Activated naive CD4-positive, alpha-beta T cell treated with anti-CD3 and anti-CD28 coated beads, Interleukin-2, amount 50 U/mL, for 24 hours (primary cell): ENCODE measurements at regions not wholly inside any gene's neighbourhood (a gene's known extent, or its start where the extent isn't known, plus 50 kb on each side); places are given as distances from the start of the nearest gene placed in this dataset.
"Not testable (repeated sequence)": the region's sequence is repeated elsewhere in the genome, so short reads cannot be mapped to it uniquely, and the experiment has no call there.

Source experiments
- H3K27ac Mint-ChIP-seq: one replicate; pipeline ENCODE4 v1.8.0; 2021; ENCODE audit warnings: mild to moderate bottlenecking, mixed read lengths
- H3K27me3 Mint-ChIP-seq: one replicate; pipeline ENCODE4 v1.8.0; 2021; ENCODE audit warnings: mixed read lengths
- H3K36me3 Mint-ChIP-seq: one replicate; pipeline ENCODE4 v1.8.0; 2021; ENCODE audit warnings: mixed read lengths
- H3K4me1 Mint-ChIP-seq: one replicate; pipeline ENCODE4 v1.8.0; 2021; ENCODE audit warnings: mixed read lengths
- H3K4me3 Mint-ChIP-seq: one replicate; pipeline ENCODE4 v1.8.0; 2021; ENCODE audit warnings: mild to moderate bottlenecking, mixed read lengths
- H3K9me3 Mint-ChIP-seq: one replicate; pipeline ENCODE4 v1.8.0; 2021; ENCODE audit warnings: mixed read lengths

GRCh38 chr16:29232811-29233704, 173.5 kb downstream of the NPIPB11 start:
- no peak overlapping the region for H3K4me3 Mint-ChIP-seq
- H3K27ac Mint-ChIP-seq: no peak overlapping the region

DNA sequence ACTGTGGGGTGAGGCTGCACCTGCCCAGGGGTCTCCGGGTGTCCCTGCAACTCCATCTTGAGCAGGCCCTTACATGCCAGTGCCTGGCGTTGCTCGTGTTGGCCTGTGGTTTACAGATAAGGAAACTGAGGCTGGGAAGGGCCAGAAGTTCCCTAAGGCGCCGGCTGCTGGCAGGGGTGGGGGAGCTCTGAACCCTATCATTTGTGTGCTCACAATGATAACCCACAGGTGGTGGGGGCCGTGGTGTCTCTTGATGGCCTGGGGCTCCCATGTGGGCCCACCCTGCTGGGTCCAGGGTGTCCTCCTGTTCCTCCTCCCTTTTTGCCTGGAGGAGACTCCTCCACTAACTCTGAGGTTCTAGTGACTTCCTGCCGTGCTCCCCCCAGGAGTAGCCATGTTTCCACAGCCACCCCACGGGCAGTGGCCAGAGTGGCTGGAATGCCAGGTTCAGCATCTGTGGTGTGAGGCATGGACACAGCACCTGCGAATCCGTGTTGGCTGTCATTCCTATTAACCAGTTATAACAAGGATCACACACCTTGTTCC, 174.3 kb downstream of the NPIPB11 start:
- not testable (repeated sequence) for H3K9me3 Mint-ChIP-seq, H3K36me3 Mint-ChIP-seq, H3K27ac Mint-ChIP-seq, H3K4me1 Mint-ChIP-seq, H3K27me3 Mint-ChIP-seq, H3K4me3 Mint-ChIP-seq

More at GRCh38 chr16:29232811-29233704, 173.5 kb downstream of the NPIPB11 start:
- Mint-ChIP-seq H3K36me3 (peaks cover 3% of the 10 kb centered on the region), H3K9me3 (no peaks in the 10 kb centered on the region), H3K4me1 (peaks cover 3% of the 10 kb centered on the region), H3K27me3 (no peaks in the 10 kb centered on the region)

- Mint-ChIP-seq H3K9me3 (peaks cover 4% of the 10 kb centered on the region), H3K4me3 (no peak overlapping the region), H3K27me3 (no peaks in the 10 kb centered on the region), H3K27ac (no peak overlapping the region), H3K36me3 (peaks cover 2% of the 10 kb centered on the region), H3K4me1 (peaks cover 10% of the 10 kb centered on the region)
Observed at GRCh38 chr16:29231244-29231643, 175.3 kb downstream of the NPIPB11 start.

GRCh38 chr16:29230671-29231096, 175.8 kb downstream of the NPIPB11 start:
- Mint-ChIP-seq H3K9me3 (peaks cover 6% of the 10 kb centered on the region), H3K27me3 (no peaks in the 10 kb centered on the region), H3K36me3 (peaks cover 3% of the 10 kb centered on the region), H3K4me1 (peaks cover 10% of the 10 kb centered on the region), H3K4me3 (no peak overlapping the region), H3K27ac (no peak overlapping the region)

DNA sequence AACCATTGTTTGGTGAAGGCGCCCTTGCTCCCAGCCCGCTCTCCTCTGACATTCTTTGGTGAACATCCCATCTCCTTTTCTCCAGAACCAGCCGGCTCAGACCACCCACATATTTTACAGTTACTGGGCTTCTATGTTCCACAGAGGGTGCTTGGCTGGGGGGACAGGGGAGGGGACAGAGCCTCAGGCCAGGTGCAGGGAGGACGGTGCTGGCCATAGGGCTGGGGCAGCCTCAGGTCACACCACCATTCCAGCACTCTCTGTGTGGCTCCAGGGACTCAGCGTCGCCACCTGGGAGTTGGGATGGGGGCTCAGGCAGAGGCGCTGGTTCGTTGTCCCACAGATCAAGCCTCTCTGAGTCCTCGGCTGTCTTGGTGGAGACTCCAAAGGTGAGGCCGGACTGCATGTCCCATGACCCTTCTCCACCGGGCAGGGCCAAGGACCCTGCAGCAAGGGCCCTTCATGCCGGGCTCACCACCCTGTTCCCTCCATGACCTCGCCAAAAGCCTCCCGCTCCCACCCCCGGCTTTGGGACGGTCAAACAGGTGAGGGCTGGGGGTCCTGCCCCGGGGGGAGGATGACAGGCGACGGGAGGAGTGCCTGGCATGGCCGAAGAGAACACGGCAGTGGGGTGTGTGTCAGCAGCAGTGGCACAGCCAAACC, 176.4 kb downstream of the NPIPB11 start:
- not testable (repeated sequence) for H3K27me3 Mint-ChIP-seq, H3K27ac Mint-ChIP-seq, H3K36me3 Mint-ChIP-seq, H3K4me3 Mint-ChIP-seq, H3K9me3 Mint-ChIP-seq
- H3K4me1 Mint-ChIP-seq: peaks cover 10% of the 10 kb centered on the region

DNA sequence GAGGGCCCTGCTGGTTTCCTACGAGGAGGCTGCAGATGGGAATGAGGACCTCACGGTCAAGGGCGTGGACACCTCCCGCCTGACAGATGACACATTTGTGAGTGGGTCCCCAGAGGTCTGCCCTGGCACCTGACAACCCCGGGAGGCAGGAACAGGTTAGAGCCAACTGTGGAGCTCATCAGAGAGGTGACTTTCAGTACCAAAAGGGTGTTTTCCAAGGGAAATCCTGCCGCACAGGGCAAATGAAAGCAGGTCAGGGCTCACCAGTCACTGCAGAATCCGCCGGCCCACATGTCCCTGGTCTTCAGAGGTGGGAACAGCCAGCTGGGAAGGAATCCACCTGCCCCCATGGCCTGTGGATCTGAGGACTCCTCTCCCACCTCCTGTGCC, 176.9 kb downstream of the NPIPB11 start:
- not testable (repeated sequence) for H3K27ac Mint-ChIP-seq, H3K36me3 Mint-ChIP-seq, H3K4me3 Mint-ChIP-seq, H3K27me3 Mint-ChIP-seq, H3K9me3 Mint-ChIP-seq
- peaks cover 12% of the 10 kb centered on the region for H3K4me1 Mint-ChIP-seq

- not testable (repeated sequence) for H3K27ac Mint-ChIP-seq, H3K27me3 Mint-ChIP-seq
- H3K4me1 Mint-ChIP-seq: peaks cover 19% of the 10 kb centered on the region
Observed at GRCh38 chr16:29228664-29229611, 177.6 kb downstream of the NPIPB11 start.

DNA sequence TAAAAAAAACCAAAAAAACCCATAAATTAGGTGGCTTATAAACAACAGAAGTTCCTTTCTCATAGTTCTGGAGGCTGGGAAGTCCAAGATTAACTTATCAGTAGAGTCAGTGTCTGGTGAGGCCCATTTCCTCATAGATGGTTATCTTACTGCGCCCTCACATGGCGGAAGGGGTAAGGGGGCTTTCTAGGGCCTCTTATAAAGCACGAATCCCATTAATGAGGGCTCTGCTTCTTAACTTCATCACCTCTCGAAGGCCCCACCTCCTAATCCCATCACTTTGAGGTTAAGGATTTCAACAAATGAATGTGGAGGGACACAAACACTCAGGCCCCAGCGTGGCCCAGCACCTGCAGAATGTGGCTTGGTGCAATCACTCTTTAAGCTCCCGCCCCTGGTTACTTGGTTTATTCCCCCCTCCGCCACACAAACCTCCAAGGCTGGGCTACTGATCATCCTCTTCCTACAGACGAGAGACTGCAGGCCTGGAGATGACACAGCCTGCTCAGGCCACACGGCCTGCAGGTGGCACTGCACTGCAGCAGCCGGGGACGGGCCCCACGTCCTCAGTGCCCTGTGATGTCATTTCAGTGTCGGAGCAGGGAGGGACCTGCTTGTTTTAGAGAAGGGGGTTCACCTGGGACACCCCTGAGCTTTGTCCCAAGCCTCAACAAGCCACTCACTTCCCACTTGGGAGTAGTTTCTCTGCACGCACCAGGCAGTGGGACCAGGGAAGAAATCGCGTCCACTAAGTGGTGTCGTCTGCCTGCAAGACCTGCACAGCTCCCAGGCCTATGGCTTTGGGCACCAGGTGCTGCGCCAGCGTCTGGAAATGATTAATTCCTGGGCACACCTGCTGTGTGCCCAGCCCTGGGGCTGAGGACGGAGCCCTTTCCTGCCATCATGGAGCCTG, 178.5 kb downstream of the NPIPB11 start:
- H3K36me3 Mint-ChIP-seq, H3K27ac Mint-ChIP-seq, H3K27me3 Mint-ChIP-seq, H3K9me3 Mint-ChIP-seq, H3K4me3 Mint-ChIP-seq: not testable (repeated sequence)
- H3K4me1 Mint-ChIP-seq: peaks cover 28% of the 10 kb centered on the region

More at GRCh38 chr16:29228664-29229611, 177.6 kb downstream of the NPIPB11 start:
- H3K9me3 Mint-ChIP-seq, H3K4me3 Mint-ChIP-seq, H3K36me3 Mint-ChIP-seq: not testable (repeated sequence)

GRCh38 chr16:29226782-29227181, 179.7 kb downstream of the NPIPB11 start:
- Mint-ChIP-seq H3K4me1 (peaks cover 29% of the 10 kb centered on the region), H3K27ac (no peak overlapping the region), H3K27me3 (no peaks in the 10 kb centered on the region), H3K9me3 (peaks cover 6% of the 10 kb centered on the region), H3K4me3 (no peak overlapping the region), H3K36me3 (peaks cover 3% of the 10 kb centered on the region)

DNA sequence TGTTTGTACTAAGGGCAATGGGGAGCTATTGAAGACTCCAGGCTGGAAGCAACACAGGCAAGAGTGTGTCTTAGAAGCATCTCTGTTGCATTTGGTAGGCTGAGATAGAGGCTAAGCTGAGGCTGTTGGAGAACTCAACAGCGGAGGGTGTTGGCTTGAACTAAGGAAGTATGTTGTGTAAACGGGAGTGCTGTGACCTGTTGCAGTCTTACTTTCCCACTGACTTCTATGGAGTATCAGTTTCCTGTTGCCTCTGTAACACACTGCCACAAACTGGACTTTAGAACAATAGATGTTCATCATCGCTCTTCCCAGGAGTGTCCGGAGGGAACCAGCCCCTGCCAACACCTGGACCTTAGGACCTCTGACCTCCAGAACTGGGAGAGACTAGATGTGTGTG, 181.8 kb downstream of the NPIPB11 start:
- peaks cover 29% of the 10 kb centered on the region for H3K4me1 Mint-ChIP-seq
- H3K27me3 Mint-ChIP-seq, H3K27ac Mint-ChIP-seq, H3K4me3 Mint-ChIP-seq, H3K36me3 Mint-ChIP-seq, H3K9me3 Mint-ChIP-seq: not testable (repeated sequence)

DNA sequence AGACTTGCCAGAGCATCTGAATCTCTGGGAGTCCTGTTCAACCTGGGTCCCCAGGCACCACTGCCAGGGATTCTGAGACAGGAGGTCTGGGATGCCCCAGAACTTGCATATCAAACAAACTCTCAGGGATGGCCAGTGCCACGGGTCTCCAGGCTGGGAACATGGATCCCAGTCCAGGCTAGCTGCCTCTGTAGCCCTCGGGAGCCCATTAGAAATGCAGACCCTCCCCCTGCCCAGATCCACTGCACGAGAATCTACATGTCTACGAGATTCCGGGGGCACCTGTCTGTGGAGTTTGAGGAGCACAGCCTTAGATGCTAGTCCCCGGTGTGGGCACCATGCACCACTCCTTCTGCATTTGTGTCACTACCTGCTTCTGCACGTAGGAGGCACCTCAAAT, 183.9 kb downstream of the NPIPB11 start:
- H3K27me3 Mint-ChIP-seq, H3K9me3 Mint-ChIP-seq: not testable (repeated sequence)

GRCh38 chr16:29222008-29222407, 184.5 kb downstream of the NPIPB11 start:
- H3K27ac Mint-ChIP-seq, H3K9me3 Mint-ChIP-seq, H3K27me3 Mint-ChIP-seq, H3K4me3 Mint-ChIP-seq: not testable (repeated sequence)
- peaks cover 26% of the 10 kb centered on the region for H3K4me1 Mint-ChIP-seq
- H3K36me3 Mint-ChIP-seq: peaks cover 14% of the 10 kb centered on the region

More for the DNA sequence above, 183.9 kb downstream of the NPIPB11 start:
- H3K4me3 Mint-ChIP-seq, H3K27ac Mint-ChIP-seq: not testable (repeated sequence)
- H3K36me3 Mint-ChIP-seq: peaks cover 14% of the 10 kb centered on the region
- peaks cover 26% of the 10 kb centered on the region for H3K4me1 Mint-ChIP-seq

DNA sequence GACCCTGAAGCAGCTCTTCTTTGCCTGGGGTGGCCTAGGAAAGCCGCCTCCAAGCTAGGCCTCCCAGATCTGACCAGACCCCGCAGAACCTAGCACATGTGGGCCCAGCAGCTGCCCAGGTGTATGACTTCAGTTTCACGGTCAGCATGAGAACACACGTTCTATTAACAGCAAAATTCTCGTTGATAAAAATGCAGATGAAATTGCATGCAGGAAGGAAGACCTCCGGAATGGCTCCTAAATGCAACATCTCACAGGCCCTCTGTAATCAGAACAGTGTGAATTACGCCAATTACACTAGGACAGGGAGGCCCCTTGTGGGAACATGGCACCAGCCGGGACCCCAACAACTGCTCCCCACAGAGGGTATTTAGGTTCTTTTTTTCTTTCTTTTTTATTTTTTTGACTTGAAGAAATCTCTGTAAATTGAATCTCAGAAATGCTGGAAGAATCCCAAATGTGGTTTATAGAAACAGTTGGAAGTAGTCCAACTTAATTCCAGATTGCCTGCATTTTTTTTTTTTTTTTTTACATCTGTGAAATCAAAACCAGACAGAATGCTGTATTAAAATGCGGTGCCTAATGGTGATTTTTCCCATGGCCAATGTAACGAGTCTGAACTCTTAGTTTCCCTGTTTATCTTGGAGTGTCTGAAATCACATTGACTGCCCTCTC, 185.1 kb downstream of the NPIPB11 start:
- not testable (repeated sequence) for H3K27ac Mint-ChIP-seq, H3K27me3 Mint-ChIP-seq, H3K4me3 Mint-ChIP-seq, H3K9me3 Mint-ChIP-seq
- H3K4me1 Mint-ChIP-seq: peaks cover 21% of the 10 kb centered on the region
- peaks cover 14% of the 10 kb centered on the region for H3K36me3 Mint-ChIP-seq

DNA sequence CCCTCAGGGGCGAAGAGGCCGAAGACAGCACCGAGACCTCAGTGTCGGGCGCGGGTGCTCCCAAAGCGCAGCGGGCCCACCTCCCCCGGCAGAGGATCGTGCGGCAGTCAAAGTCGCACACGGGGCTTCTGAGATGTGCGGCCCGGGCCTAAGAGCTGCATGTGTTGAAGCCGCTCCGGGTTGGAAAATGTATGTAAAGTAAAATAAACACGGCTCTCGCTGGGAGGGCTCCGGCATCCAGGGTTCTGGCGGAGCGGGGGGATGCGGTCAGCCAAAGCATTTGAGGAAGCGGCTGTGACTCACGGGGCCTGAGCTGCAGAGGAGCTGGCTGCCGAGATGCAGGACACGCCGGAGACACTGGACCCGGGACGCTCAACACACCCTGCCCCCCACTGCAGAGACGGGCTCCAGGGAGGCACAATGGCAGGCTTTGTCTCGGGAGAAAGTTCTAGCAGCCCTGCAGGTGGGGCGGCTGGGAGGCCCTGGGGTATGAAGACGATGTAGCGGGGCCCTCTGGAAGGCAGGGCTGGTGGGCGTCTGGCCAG, 185.8 kb downstream of the NPIPB11 start:
- H3K36me3 Mint-ChIP-seq: peaks cover 11% of the 10 kb centered on the region
- H3K27me3 Mint-ChIP-seq, H3K4me3 Mint-ChIP-seq, H3K27ac Mint-ChIP-seq, H3K9me3 Mint-ChIP-seq: not testable (repeated sequence)
- H3K4me1 Mint-ChIP-seq: peaks cover 19% of the 10 kb centered on the region
